MCF 10A (cell line): ENCODE measurements at regions not wholly inside any gene's neighbourhood (a gene's known extent, or its start where the extent isn't known, plus 50 kb on each side); places are given as distances from the start of the nearest gene placed in this dataset.
A peak's percentile ranks its signal among the peaks of the same experiment; 100 is the strongest.

Experiments used
- BruUV-seq: library from RNA; stranded (reverse); fragments of 400-500 nt; replicated peaks from 2 replicates; lab custom pipeline; 2021; lab: Mats Ljungman, UMichigan
- CTCF ChIA-PET: fragments of 300-600 bp; sonication (Branson Sonifier 250); formaldehyde crosslinking; extraction: SDS; loops from one replicate; lab custom pipeline; 2021; ENCODE audit warnings: antibody characterized with exemption, inconsistent platforms; lab: Yijun Ruan, JAX
- POLR2A ChIA-PET: fragments of 300-600, 350-650 bp; sonication (Branson Sonifier 250); formaldehyde crosslinking; extraction: SDS; loops from one replicate; lab custom pipeline; 2020; ENCODE audit warnings: antibody characterized with exemption, inconsistent platforms; lab: Yijun Ruan, JAX
- DNase-seq: peaks from one replicate; pipeline ENCODE4 v3.0.0-alpha.2; 2018; ENCODE audit not compliant: unreplicated experiment
- H3K27ac Mint-ChIP-seq: one replicate; pipeline ENCODE4 v1.8.0; 2022; ENCODE audit warnings: mild to moderate bottlenecking, low read depth, mixed read lengths; ENCODE audit not compliant: unreplicated experiment
- H3K27me3 Mint-ChIP-seq: one replicate; pipeline ENCODE4 v1.8.0; 2022; ENCODE audit warnings: mixed read lengths; ENCODE audit not compliant: insufficient read depth, unreplicated experiment
- H3K36me3 Mint-ChIP-seq: one replicate; pipeline ENCODE4 v1.8.0; 2022; ENCODE audit warnings: mild to moderate bottlenecking, moderate library complexity, mixed read lengths; ENCODE audit not compliant: insufficient read depth, unreplicated experiment
- H3K4me1 Mint-ChIP-seq: one replicate; pipeline ENCODE4 v1.8.0; 2022; ENCODE audit warnings: mixed read lengths; ENCODE audit not compliant: insufficient read depth, unreplicated experiment
- H3K4me3 Mint-ChIP-seq: one replicate; pipeline ENCODE4 v1.8.0; 2022; ENCODE audit warnings: mild to moderate bottlenecking, moderate library complexity, mixed read lengths; ENCODE audit not compliant: unreplicated experiment
- H3K9me3 Mint-ChIP-seq: one replicate; pipeline ENCODE4 v1.8.0; 2022; ENCODE audit warnings: mixed read lengths; ENCODE audit not compliant: unreplicated experiment
- intact Hi-C: fragments of 100-400 bp; cut with micrococcal nuclease; formaldehyde crosslinking; loops from 2 replicates; pipeline ENCODE4 v1.14.1; 2022
- TF ChIP-seq, protein P1 (sequence below): fragments of 200-600 bp; IDR thresholded peaks from one replicate; pipeline ENCODE4 v1.8.0; 2022; ENCODE audit warnings: antibody characterized with exemption, mild to moderate bottlenecking; ENCODE audit not compliant: unreplicated experiment

DNA sequence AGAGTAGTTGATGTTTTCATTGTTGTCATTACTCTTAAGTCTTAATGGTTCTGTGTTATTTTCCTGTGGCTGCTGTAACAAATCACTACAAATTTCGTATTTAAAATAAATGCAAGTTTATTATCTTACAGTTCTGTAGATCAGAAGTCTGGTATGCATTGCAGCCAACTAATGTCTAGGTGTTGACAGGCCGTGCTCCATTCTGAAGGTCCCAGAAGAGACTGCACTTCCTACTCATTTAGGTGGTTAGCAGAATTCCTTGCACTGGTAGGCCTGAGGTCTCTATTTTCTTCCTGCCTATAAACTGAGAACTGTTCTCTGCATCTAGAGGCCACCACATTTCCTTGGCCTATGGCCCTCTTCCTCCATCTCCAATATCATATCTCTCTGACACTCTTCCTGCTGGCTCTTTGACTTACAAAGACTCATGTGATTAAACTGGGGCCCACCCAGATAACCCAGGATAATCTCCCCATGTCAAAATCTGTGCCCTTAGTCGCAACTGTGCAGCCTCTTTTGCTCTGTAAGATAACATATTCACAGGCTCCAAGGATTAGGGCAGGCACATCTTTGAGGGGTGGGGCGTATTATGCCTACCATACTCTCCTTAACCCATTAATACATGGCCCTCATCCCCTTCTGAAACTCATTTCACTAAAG, 468.4 kb downstream of the FOXO1 start:
- POLR2A ChIA-PET: no interaction called here
- peaks cover 11% of the 10 kb centered on the region for H3K4me1 Mint-ChIP-seq
- intact Hi-C loops: no loop called here
- H3K9me3 Mint-ChIP-seq: no peaks in the 10 kb centered on the region
- TF ChIP-seq, protein P1, sequence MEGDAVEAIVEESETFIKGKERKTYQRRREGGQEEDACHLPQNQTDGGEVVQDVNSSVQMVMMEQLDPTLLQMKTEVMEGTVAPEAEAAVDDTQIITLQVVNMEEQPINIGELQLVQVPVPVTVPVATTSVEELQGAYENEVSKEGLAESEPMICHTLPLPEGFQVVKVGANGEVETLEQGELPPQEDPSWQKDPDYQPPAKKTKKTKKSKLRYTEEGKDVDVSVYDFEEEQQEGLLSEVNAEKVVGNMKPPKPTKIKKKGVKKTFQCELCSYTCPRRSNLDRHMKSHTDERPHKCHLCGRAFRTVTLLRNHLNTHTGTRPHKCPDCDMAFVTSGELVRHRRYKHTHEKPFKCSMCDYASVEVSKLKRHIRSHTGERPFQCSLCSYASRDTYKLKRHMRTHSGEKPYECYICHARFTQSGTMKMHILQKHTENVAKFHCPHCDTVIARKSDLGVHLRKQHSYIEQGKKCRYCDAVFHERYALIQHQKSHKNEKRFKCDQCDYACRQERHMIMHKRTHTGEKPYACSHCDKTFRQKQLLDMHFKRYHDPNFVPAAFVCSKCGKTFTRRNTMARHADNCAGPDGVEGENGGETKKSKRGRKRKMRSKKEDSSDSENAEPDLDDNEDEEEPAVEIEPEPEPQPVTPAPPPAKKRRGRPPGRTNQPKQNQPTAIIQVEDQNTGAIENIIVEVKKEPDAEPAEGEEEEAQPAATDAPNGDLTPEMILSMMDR: no peak
- CTCF ChIA-PET: interaction anchor here (0.6 kb wide), 1 partner anchor 431 kb away, joined by 3 read pairs; no protein-coding TSS in a partner anchor
- no TSS peak for BruUV-seq
- no peaks in the 10 kb centered on the region for H3K27me3 Mint-ChIP-seq
- peaks cover 7% of the 10 kb centered on the region for H3K36me3 Mint-ChIP-seq
- no peak for DNase-seq
- no peak overlapping the region for H3K4me3 Mint-ChIP-seq
- no peak overlapping the region for H3K27ac Mint-ChIP-seq

DNA sequence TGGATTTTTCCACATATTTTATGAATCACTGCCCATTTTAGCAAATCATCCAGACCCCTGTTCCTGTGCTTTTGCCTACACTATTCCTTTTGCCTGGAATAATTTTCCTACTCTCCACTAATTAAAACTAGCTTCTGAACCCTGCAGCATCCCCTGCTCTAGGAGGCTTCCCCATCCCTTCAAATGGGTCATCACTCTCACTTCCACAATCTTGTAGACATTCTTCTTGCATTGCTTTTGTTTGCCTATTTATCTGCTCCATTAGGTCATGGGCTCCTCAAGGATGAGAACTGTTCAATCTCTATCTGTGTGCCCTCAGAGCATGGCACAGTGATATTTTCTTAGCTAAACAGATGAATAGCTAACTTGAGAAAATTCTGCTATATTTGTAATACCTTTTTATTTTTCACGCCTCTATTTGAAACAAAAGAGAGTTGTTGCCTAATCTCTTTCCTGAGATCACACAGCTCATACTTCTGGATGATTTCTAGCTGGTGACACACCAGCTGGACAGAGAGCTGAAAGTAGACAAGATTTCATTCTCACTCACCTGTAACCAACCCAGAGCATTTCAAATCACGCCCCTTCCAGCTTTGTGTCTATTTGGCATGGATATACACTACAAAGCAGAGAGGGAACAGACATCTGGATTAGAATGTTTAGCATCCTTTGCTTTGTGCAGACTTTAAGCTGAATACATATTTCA, 466.0 kb downstream of the FOXO1 start:
- no peaks in the 10 kb centered on the region for H3K27me3 Mint-ChIP-seq
- ChIA-PET CTCF (interaction anchor here (2.2 kb wide), 1 partner anchor 10 kb away, joined by 4 read pairs; no protein-coding TSS in a partner anchor), POLR2A (interaction anchor here (0.7 to 2.8 kb wide), 14 partner anchors 10 to 464 kb away, joined by 3 to 23 read pairs (median 3); no protein-coding TSS in a partner anchor)
- DNase-seq: peak; percentile 30
- peaks cover 7% of the 10 kb centered on the region for H3K36me3 Mint-ChIP-seq
- TF ChIP-seq, protein P1: no peak
- H3K4me3 Mint-ChIP-seq: no peak overlapping the region
- intact Hi-C loops: no loop called here
- no peaks in the 10 kb centered on the region for H3K9me3 Mint-ChIP-seq
- H3K4me1 Mint-ChIP-seq: peaks cover 12% of the 10 kb centered on the region
- H3K27ac Mint-ChIP-seq: peak overlapping the region; percentile 83
- BruUV-seq: no TSS peak

DNA sequence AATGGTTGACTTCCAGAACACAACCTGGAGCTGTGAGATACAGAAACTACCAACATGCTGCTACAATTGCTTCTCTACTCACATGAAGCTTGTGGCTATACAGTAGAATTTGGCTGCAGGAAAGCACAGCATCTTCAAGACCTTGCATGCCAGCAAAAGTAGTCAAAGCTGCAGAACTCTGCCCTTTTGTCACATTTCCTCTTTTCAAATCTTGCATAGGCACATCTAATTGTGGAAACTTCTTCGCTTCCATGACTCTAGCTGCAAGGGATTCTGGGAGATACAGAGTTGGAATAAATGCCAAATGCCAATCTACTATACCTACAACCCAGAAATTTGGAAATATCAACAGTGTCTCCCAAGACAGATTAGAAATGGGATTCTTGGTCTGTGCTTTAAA, 462.2 kb downstream of the FOXO1 start:
- H3K9me3 Mint-ChIP-seq: no peaks in the 10 kb centered on the region

More for the DNA sequence above, 462.2 kb downstream of the FOXO1 start:
- Mint-ChIP-seq H3K27ac (peak overlapping the region; percentile 82), H3K36me3 (peaks cover 12% of the 10 kb centered on the region), H3K4me3 (no peak overlapping the region), H3K27me3 (no peaks in the 10 kb centered on the region), H3K4me1 (peaks cover 28% of the 10 kb centered on the region)
- ChIA-PET CTCF (no interaction called here), POLR2A (interaction anchor here (0.7 to 2.0 kb wide), 5 partner anchors 13 to 462 kb away, joined by 3 to 7 read pairs (median 3); partner anchors contain the start of gene FOXO1)
- TF ChIP-seq, protein P1: no peak
- no peak for DNase-seq
- BruUV-seq: no TSS peak
- intact Hi-C loops: no loop called here
